HepG2 (cell line): ENCODE measurements at regions not wholly inside any gene's neighbourhood (a gene's known extent, or its start where the extent isn't known, plus 50 kb on each side); places are given as distances from the start of the nearest gene placed in this dataset.

Source experiments
- ATF2 ChIP-seq: sonication (generic); formaldehyde crosslinking; IDR thresholded peaks from 2 replicates; pipeline ENCODE4 v1.4.0; 2020; ENCODE audit warnings: missing genetic modification reagents
- CTCF ChIP-seq: sonication (generic); formaldehyde crosslinking; IDR thresholded peaks from 2 replicates; pipeline ENCODE4 v1.5.0; 2020; ENCODE audit warnings: mild to moderate bottlenecking, missing genetic modification reagents, moderate library complexity
- EZH2 ChIP-seq: conservative IDR thresholded peaks from 2 replicates; pipeline ENCODE4 v1.6.1; 2012; ENCODE audit warnings: mild to moderate bottlenecking, low read depth, low read length, moderate library complexity
- FOXO1 ChIP-seq: sonication (generic); formaldehyde crosslinking; IDR thresholded peaks from 2 replicates; pipeline ENCODE4 v1.4.0; 2020; ENCODE audit warnings: missing genetic modification reagents
- GMEB1 ChIP-seq: sonication (generic); formaldehyde crosslinking; IDR thresholded peaks from 2 replicates; pipeline ENCODE4 v1.5.1; 2020; ENCODE audit warnings: missing genetic modification reagents, mild to moderate bottlenecking, borderline replicate concordance
- PBX3 ChIP-seq: sonication (generic); formaldehyde crosslinking; IDR thresholded peaks from 2 replicates; pipeline ENCODE4 v1.8.1; 2023; ENCODE audit warnings: missing genetic modification reagents, inconsistent platforms, borderline replicate concordance
- POLR2A ChIP-seq, 2 experiments: IDR thresholded peaks; 2 replicates each; pipeline ENCODE4 v1.6.1; 2011; ENCODE audit warnings: low read depth in 2 of 2, low read length in 2 of 2, mild to moderate bottlenecking in 1 of 2, moderate library complexity in 1 of 2; ENCODE audit not compliant: insufficient read depth in 1 of 2
- RFX1 ChIP-seq: fragments of 450-650 bp; IDR thresholded peaks from 2 replicates; pipeline ENCODE4 v1.6.1; 2017
- ZNF12 ChIP-seq: sonication (generic); formaldehyde crosslinking; IDR thresholded peaks from 2 replicates; pipeline ENCODE4 v1.5.0; 2020; ENCODE audit warnings: missing genetic modification reagents
- ZNF431 ChIP-seq: sonication (generic); formaldehyde crosslinking; IDR thresholded peaks from 2 replicates; pipeline ENCODE4 v1.9.0; 2022; ENCODE audit warnings: missing genetic modification reagents, low read depth, mild to moderate bottlenecking, borderline replicate concordance
- ZNF503 ChIP-seq: sonication (generic); formaldehyde crosslinking; IDR thresholded peaks from 2 replicates; pipeline ENCODE4 v1.4.0; 2020; ENCODE audit warnings: missing genetic modification reagents

- no peak for TF ChIP-seq RFX1
- TF ChIP-seq ZNF431 (CRISPR knock-in tag) = no peak
- no peak for TF ChIP-seq PBX3 (CRISPR knock-in tag)
- no peak for TF ChIP-seq CTCF (CRISPR knock-in tag)
- no peak for TF ChIP-seq GMEB1 (CRISPR knock-in tag)
- TF ChIP-seq EZH2 = no peak
- TF ChIP-seq ZNF503 (CRISPR knock-in tag) = no peak
- TF ChIP-seq POLR2A (IDR thresholded peaks at IDR 0.05; ENCODE audit: insufficient read depth in 1 of 2, low read depth in 2 of 2, low read length in 2 of 2) = no peak
- TF ChIP-seq ATF2 (CRISPR knock-in tag) = no peak
- TF ChIP-seq FOXO1 (CRISPR knock-in tag) = no peak
- TF ChIP-seq ZNF12 = no peak
These were observed 119.6 kb downstream of the NPIPB5 start for GRCh38 chr16:22630242-22630641.
